SU-DHL-6 (cell line): ENCODE measurements at regions not wholly inside any gene's neighbourhood (a gene's known extent, or its start where the extent isn't known, plus 50 kb on each side); places are given as distances from the start of the nearest gene placed in this dataset.

Experiments
- H2AFZ ChIP-seq: fragments of 200-600 bp; sonication (generic); 2 replicates; pipeline ENCODE4 v1.6.1; 2014; ENCODE audit warnings: low read depth, mild to moderate bottlenecking, moderate library complexity, mixed read lengths, antibody characterized with exemption, low read length; ENCODE audit not compliant: severe bottlenecking
- H3F3A ChIP-seq: fragments of 200-600 bp; shearing (Covaris generic); 2 replicates; pipeline ENCODE4 v1.6.0; 2016; ENCODE audit warnings: antibody characterized with exemption, mild to moderate bottlenecking; ENCODE audit not compliant: insufficient read depth
- H3K27ac ChIP-seq: fragments of 200-600 bp; sonication (generic); 2 replicates; pipeline ENCODE4 v1.5.1; 2016; ENCODE audit warnings: low read depth, mild to moderate bottlenecking, low read length, moderate library complexity, mixed read lengths
- H3K27me3 ChIP-seq: fragments of 200-600 bp; sonication (generic), shearing (Covaris generic); 2 replicates; pipeline ENCODE4 v1.6.0; 2014; ENCODE audit warnings: mild to moderate bottlenecking, low read length
- H3K36me3 ChIP-seq: fragments of 200-600 bp; sonication (generic); 2 replicates; pipeline ENCODE4 v1.6.1; 2014; ENCODE audit warnings: mild to moderate bottlenecking, low read length, mixed read lengths
- H3K4me2 ChIP-seq: fragments of 300-600, 200-600 bp; shearing (Covaris generic), sonication (generic); 2 replicates; pipeline ENCODE4 v1.6.0; 2014; ENCODE audit warnings: low read length, low read depth, mild to moderate bottlenecking; ENCODE audit not compliant: poor library complexity, severe bottlenecking
- H3K4me3 ChIP-seq: fragments of 200-600 bp; sonication (generic); 2 replicates; pipeline ENCODE4 v1.5.1; 2014; ENCODE audit warnings: antibody characterized with exemption, low read length, mild to moderate bottlenecking, mixed read lengths; ENCODE audit not compliant: insufficient read depth, poor library complexity, severe bottlenecking
- H3K79me2 ChIP-seq: fragments of 200-600 bp; sonication (generic); 2 replicates; pipeline ENCODE4 v1.6.1; 2014; ENCODE audit warnings: mild to moderate bottlenecking, low read length, moderate library complexity; ENCODE audit not compliant: insufficient read depth
- H3K9ac ChIP-seq: fragments of 200-600 bp; sonication (generic); 2 replicates; pipeline ENCODE4 v1.7.0; 2014; ENCODE audit warnings: mild to moderate bottlenecking, low read length
- H3K9me2 ChIP-seq: fragments of 200-600 bp; sonication (generic); replicated peaks from 2 replicates; pipeline ENCODE4 v1.6.1; 2014; ENCODE audit warnings: low read length; ENCODE audit not compliant: insufficient read depth
- H3K9me3 ChIP-seq: fragments of 200-600 bp; sonication (generic); 2 replicates; pipeline ENCODE4 v1.6.1; 2014; ENCODE audit warnings: low read length, mixed read lengths; ENCODE audit not compliant: insufficient read depth
- H4K20me1 ChIP-seq: fragments of 200-600 bp; sonication (generic); 2 replicates; pipeline ENCODE4 v1.6.1; 2014; ENCODE audit warnings: low read depth, mild to moderate bottlenecking, antibody characterized with exemption, low read length, moderate library complexity, mixed read lengths
- CTCF ChIP-seq: fragments of 200-600 bp; sonication (generic); IDR thresholded peaks from one replicate; pipeline ENCODE4 v1.5.1; 2017; ENCODE audit warnings: antibody characterized with exemption, mild to moderate bottlenecking, low read length, moderate library complexity; ENCODE audit not compliant: insufficient read depth, poor library complexity, severe bottlenecking
- EZH2phosphoT487 ChIP-seq: fragments of 200-600 bp; sonication (generic), shearing (Covaris generic); conservative IDR thresholded peaks from 2 replicates; pipeline ENCODE4 v1.6.1; 2018; ENCODE audit warnings: mild to moderate bottlenecking, antibody characterized with exemption, low read length, moderate library complexity, mixed read lengths

- Histone ChIP-seq H3K9me2 (no peaks in the 10 kb centered on the region), H3K27ac (no peak overlapping the region)
- TF ChIP-seq CTCF, result no peak
- no peak for TF ChIP-seq EZH2phosphoT487
These were observed 101.9 kb upstream of the ANO3 start for GRCh38 chr11:26229981-26230380.

GRCh38 chr11:26231252-26231661 lies 100.7 kb upstream of the ANO3 start:
- Histone ChIP-seq H3K9me3 (no peaks in the 10 kb centered on the region), H3K4me2 (no peak overlapping the region), H3K27me3 (no peaks in the 10 kb centered on the region), H3K79me2 (no peaks in the 10 kb centered on the region), H3K9me2 (no peaks in the 10 kb centered on the region), H3K36me3 (no peaks in the 10 kb centered on the region), H4K20me1 (no peaks in the 10 kb centered on the region), H2AFZ (no peak overlapping the region), H3K9ac (no peak overlapping the region), H3K27ac (no peak overlapping the region), H3F3A (no peaks in the 10 kb centered on the region), H3K4me3 (no peak overlapping the region)
- TF ChIP-seq CTCF (no peak), EZH2phosphoT487 (no peak)

More at GRCh38 chr11:26229981-26230380, 101.9 kb upstream of the ANO3 start:
- Histone ChIP-seq H3K27me3 (no peaks in the 10 kb centered on the region), H4K20me1 (no peaks in the 10 kb centered on the region), H3K36me3 (no peaks in the 10 kb centered on the region), H3K4me3 (no peak overlapping the region), H3K9me3 (no peaks in the 10 kb centered on the region), H3K79me2 (no peaks in the 10 kb centered on the region), H3K4me2 (no peak overlapping the region), H3K9ac (no peak overlapping the region), H3F3A (no peaks in the 10 kb centered on the region), H2AFZ (no peak overlapping the region)

- Histone ChIP-seq H3K36me3 (no peaks in the 10 kb centered on the region), H3K4me3 (no peak overlapping the region), H3K27ac (no peak overlapping the region), H3K79me2 (no peaks in the 10 kb centered on the region), H3K9me3 (no peaks in the 10 kb centered on the region), H3K9ac (no peak overlapping the region), H3F3A (no peaks in the 10 kb centered on the region), H3K9me2 (no peaks in the 10 kb centered on the region), H4K20me1 (no peaks in the 10 kb centered on the region), H3K27me3 (no peaks in the 10 kb centered on the region), H2AFZ (no peak overlapping the region), H3K4me2 (no peak overlapping the region)
- TF ChIP-seq CTCF (no peak), EZH2phosphoT487 (no peak)
These were observed 97.5 kb upstream of the ANO3 start for GRCh38 chr11:26234451-26234850.
